HL-60 (cell line): ENCODE measurements at regions not wholly inside any gene's neighbourhood (a gene's known extent, or its start where the extent isn't known, plus 50 kb on each side); places are given as distances from the start of the nearest gene placed in this dataset.

Experiments used
- POLR2AphosphoS5 ChIP-seq: IDR thresholded peaks from 2 replicates; pipeline ENCODE4 v1.6.1; 2012; ENCODE audit warnings: low read depth
- TF ChIP-seq, protein P1 (sequence below): IDR thresholded peaks from one replicate; pipeline ENCODE4 v1.5.1; 2011; ENCODE audit warnings: low read length, control low read depth, inconsistent platforms; ENCODE audit not compliant: insufficient read depth
- TF ChIP-seq, protein P2 (sequence below): IDR thresholded peaks from 2 replicates; pipeline ENCODE4 v1.6.1; 2012; ENCODE audit warnings: low read depth; ENCODE audit not compliant: insufficient replicate concordance

DNA sequence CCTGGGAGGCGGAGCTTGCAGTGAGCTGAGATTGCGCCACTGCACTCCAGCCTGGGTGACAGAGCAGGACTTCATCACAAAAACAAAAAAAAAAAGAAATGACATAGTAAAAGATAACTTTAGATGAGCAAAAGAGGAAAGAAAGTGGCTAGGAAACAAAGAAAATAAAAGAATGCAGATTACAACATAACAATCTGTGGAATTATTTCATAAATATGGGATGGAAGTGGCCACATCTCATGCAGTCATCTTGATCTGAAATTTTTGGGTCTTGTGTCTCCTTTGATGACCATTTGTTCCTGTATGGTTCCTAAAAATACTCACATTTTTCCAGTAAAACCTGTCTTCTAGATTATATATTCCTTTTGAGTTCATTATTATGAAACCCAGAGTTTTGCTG is 271.4 kb downstream of the SPRY1 start:
- TF ChIP-seq POLR2AphosphoS5: no peak
- TF ChIP-seq, protein P1, sequence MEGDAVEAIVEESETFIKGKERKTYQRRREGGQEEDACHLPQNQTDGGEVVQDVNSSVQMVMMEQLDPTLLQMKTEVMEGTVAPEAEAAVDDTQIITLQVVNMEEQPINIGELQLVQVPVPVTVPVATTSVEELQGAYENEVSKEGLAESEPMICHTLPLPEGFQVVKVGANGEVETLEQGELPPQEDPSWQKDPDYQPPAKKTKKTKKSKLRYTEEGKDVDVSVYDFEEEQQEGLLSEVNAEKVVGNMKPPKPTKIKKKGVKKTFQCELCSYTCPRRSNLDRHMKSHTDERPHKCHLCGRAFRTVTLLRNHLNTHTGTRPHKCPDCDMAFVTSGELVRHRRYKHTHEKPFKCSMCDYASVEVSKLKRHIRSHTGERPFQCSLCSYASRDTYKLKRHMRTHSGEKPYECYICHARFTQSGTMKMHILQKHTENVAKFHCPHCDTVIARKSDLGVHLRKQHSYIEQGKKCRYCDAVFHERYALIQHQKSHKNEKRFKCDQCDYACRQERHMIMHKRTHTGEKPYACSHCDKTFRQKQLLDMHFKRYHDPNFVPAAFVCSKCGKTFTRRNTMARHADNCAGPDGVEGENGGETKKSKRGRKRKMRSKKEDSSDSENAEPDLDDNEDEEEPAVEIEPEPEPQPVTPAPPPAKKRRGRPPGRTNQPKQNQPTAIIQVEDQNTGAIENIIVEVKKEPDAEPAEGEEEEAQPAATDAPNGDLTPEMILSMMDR: no peak
- TF ChIP-seq, protein P2, sequence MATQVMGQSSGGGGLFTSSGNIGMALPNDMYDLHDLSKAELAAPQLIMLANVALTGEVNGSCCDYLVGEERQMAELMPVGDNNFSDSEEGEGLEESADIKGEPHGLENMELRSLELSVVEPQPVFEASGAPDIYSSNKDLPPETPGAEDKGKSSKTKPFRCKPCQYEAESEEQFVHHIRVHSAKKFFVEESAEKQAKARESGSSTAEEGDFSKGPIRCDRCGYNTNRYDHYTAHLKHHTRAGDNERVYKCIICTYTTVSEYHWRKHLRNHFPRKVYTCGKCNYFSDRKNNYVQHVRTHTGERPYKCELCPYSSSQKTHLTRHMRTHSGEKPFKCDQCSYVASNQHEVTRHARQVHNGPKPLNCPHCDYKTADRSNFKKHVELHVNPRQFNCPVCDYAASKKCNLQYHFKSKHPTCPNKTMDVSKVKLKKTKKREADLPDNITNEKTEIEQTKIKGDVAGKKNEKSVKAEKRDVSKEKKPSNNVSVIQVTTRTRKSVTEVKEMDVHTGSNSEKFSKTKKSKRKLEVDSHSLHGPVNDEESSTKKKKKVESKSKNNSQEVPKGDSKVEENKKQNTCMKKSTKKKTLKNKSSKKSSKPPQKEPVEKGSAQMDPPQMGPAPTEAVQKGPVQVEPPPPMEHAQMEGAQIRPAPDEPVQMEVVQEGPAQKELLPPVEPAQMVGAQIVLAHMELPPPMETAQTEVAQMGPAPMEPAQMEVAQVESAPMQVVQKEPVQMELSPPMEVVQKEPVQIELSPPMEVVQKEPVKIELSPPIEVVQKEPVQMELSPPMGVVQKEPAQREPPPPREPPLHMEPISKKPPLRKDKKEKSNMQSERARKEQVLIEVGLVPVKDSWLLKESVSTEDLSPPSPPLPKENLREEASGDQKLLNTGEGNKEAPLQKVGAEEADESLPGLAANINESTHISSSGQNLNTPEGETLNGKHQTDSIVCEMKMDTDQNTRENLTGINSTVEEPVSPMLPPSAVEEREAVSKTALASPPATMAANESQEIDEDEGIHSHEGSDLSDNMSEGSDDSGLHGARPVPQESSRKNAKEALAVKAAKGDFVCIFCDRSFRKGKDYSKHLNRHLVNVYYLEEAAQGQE: no peak
